IMR-90 (cell line): ENCODE measurements at regions not wholly inside any gene's neighbourhood (a gene's known extent, or its start where the extent isn't known, plus 50 kb on each side); places are given as distances from the start of the nearest gene placed in this dataset.

ENCODE experiments used
- ATAC-seq: fragments of 200-7000 bp; cut with Tn5 transposase; 2 replicates; pipeline ENCODE4 v1.9.1; 2020; ENCODE audit warnings: low read depth, mild to moderate bottlenecking, moderate library complexity
- BruUV-seq: library from RNA; stranded (reverse); fragments of 400-500 nt; replicated peaks from 2 replicates; lab custom pipeline; 2021; lab: Mats Ljungman, UMichigan
- CTCF ChIA-PET: fragments of 300-600 bp; formaldehyde crosslinking; extraction: SDS; loops from one replicate; lab custom pipeline; 2021; ENCODE audit warnings: antibody characterized with exemption; lab: Yijun Ruan, JAX
- POLR2A ChIA-PET: fragments of 300-600 bp; sonication (Branson Sonifier 250); formaldehyde crosslinking; loops from one replicate; lab custom pipeline; 2022; ENCODE audit warnings: antibody characterized with exemption; ENCODE audit not compliant: unreplicated experiment; lab: Charles Lee
- DNase-seq: peaks from one replicate; pipeline ENCODE4 v3.0.0; 2013
- H2AFZ ChIP-seq: replicated peaks from 2 replicates; pipeline ENCODE3; 2013; ENCODE audit warnings: low read length, mild to moderate bottlenecking; ENCODE audit not compliant: poor library complexity
- H2AK5ac ChIP-seq: 2 replicates; pipeline ENCODE4 v1.6.1; 2013; ENCODE audit warnings: low read depth, low read length, inconsistent platforms
- H2AK9ac ChIP-seq: replicated peaks from 2 replicates; pipeline ENCODE3; 2013; ENCODE audit warnings: mild to moderate bottlenecking, low read depth, low read length, moderate library complexity; ENCODE audit not compliant: poor library complexity
- H2BK120ac ChIP-seq: 2 replicates; pipeline ENCODE4 v1.6.1; 2013; ENCODE audit warnings: low read depth, low read length, inconsistent platforms
- H2BK15ac ChIP-seq: 3 replicates; pipeline ENCODE4 v1.6.1; 2013; ENCODE audit warnings: low read depth, low read length, inconsistent platforms
- H2BK20ac ChIP-seq: 2 replicates; pipeline ENCODE4 v1.6.1; 2013; ENCODE audit warnings: low read depth, mild to moderate bottlenecking, inconsistent platforms, low read length, moderate library complexity
- H2BK5ac ChIP-seq: 2 replicates; pipeline ENCODE4 v1.6.1; 2013; ENCODE audit warnings: mild to moderate bottlenecking, low read depth, low read length, inconsistent platforms; ENCODE audit not compliant: poor library complexity, severe bottlenecking
- H3K14ac ChIP-seq: replicated peaks from 2 replicates; pipeline ENCODE4 v1.6.1; 2013; ENCODE audit warnings: low read depth, low read length, inconsistent platforms
- H3K18ac ChIP-seq: 2 replicates; pipeline ENCODE4 v1.6.1; 2013; ENCODE audit warnings: low read depth, low read length, control low read depth
- H3K23ac ChIP-seq: 2 replicates; pipeline ENCODE4 v1.6.1; 2013; ENCODE audit warnings: low read depth, low read length, inconsistent platforms
- H3K27ac ChIP-seq: 2 replicates; pipeline ENCODE4 v1.5.1; 2013; ENCODE audit warnings: mild to moderate bottlenecking, control low read depth, low read length; ENCODE audit not compliant: insufficient read depth
- H3K27me3 ChIP-seq: 2 replicates; pipeline ENCODE4 v1.6.1; 2013; ENCODE audit warnings: low read length; ENCODE audit not compliant: control insufficient read depth, insufficient read depth
- H3K36me3 ChIP-seq: 2 replicates; pipeline ENCODE4 v1.6.1; 2013; ENCODE audit warnings: low read length, mixed read lengths; ENCODE audit not compliant: control insufficient read depth, insufficient read depth
- H3K4ac ChIP-seq: 2 replicates; pipeline ENCODE4 v1.6.1; 2013; ENCODE audit warnings: low read depth, low read length, inconsistent platforms
- H3K4me1 ChIP-seq: 2 replicates; pipeline ENCODE4 v1.6.1; 2013; ENCODE audit warnings: low read length, mixed read lengths; ENCODE audit not compliant: control insufficient read depth, insufficient read depth
- H3K4me2 ChIP-seq: 2 replicates; pipeline ENCODE4 v1.6.1; 2013; ENCODE audit warnings: low read depth, mild to moderate bottlenecking, control low read depth, low read length, moderate library complexity
- H3K4me3 ChIP-seq: 2 replicates; pipeline ENCODE4 v1.5.1; 2013; ENCODE audit warnings: low read depth, mild to moderate bottlenecking, control low read depth, low read length, moderate library complexity; ENCODE audit not compliant: insufficient read depth
- H3K56ac ChIP-seq: 2 replicates; pipeline ENCODE4 v1.6.1; 2013; ENCODE audit warnings: low read length, inconsistent platforms; ENCODE audit not compliant: insufficient read depth; ENCODE audit errors: extremely low read depth
- H3K79me1 ChIP-seq, 2 experiments: 2 replicates each; pipeline ENCODE4 v1.6.1; 2013; ENCODE audit warnings: low read length in 2 of 2, inconsistent platforms in 1 of 2, low read depth in 1 of 2
- H3K9ac ChIP-seq: 2 replicates; pipeline ENCODE4 v1.6.1; 2013; ENCODE audit warnings: low read depth, low read length, control low read depth
- H3K9me1 ChIP-seq: 2 replicates; pipeline ENCODE4 v1.6.1; 2013; ENCODE audit warnings: low read length, inconsistent platforms; ENCODE audit not compliant: insufficient read depth
- H3K9me3 ChIP-seq: 2 replicates; pipeline ENCODE4 v1.6.1; 2013; ENCODE audit warnings: low read length; ENCODE audit not compliant: control insufficient read depth, insufficient read depth
- H4K20me1 ChIP-seq: 2 replicates; pipeline ENCODE4 v1.6.1; 2013; ENCODE audit warnings: low read length, inconsistent platforms; ENCODE audit not compliant: insufficient read depth
- H4K5ac ChIP-seq: 2 replicates; pipeline ENCODE4 v1.6.1; 2013; ENCODE audit warnings: mild to moderate bottlenecking, low read depth, low read length, control low read depth
- H4K8ac ChIP-seq, 2 experiments: 2 replicates each; pipeline ENCODE4 v1.6.1; 2013; ENCODE audit warnings: low read depth in 2 of 2, low read length in 2 of 2, control low read depth in 1 of 2, inconsistent platforms in 1 of 2
- H4K91ac ChIP-seq: 2 replicates; pipeline ENCODE4 v1.6.1; 2013; ENCODE audit warnings: low read depth, low read length, inconsistent platforms; ENCODE audit not compliant: insufficient read depth
- CEBPB ChIP-seq: IDR thresholded peaks from 2 replicates; pipeline ENCODE4 v1.6.1; 2012; ENCODE audit warnings: low read depth, low read length, improper control_type of control experiment
- CHD1 ChIP-seq: IDR thresholded peaks from 2 replicates; pipeline ENCODE4 v1.6.1; 2012; ENCODE audit warnings: low read depth, low read length, improper control_type of control experiment
- ELK1 ChIP-seq: fragments of 150-350 bp; IDR thresholded peaks from 2 replicates; pipeline ENCODE4 v1.6.1; 2016; ENCODE audit warnings: low read depth, mild to moderate bottlenecking, low read length, moderate library complexity, borderline replicate concordance
- MAFK ChIP-seq: IDR thresholded peaks from 2 replicates; pipeline ENCODE4 v1.6.1; 2012; ENCODE audit warnings: low read depth, low read length, improper control_type of control experiment
- MAZ ChIP-seq: IDR thresholded peaks from 2 replicates; pipeline ENCODE4 v1.6.1; 2012; ENCODE audit warnings: low read depth, mild to moderate bottlenecking, low read length, improper control_type of control experiment, moderate library complexity, borderline replicate concordance
- NFE2L2 ChIP-seq: fragments of 150-350 bp; IDR thresholded peaks from 2 replicates; pipeline ENCODE4 v1.6.1; 2016; ENCODE audit warnings: low read depth, mild to moderate bottlenecking, low read length
- RAD21 ChIP-seq: IDR thresholded peaks from 2 replicates; pipeline ENCODE4 v1.6.1; 2012; ENCODE audit warnings: low read length, improper control_type of control experiment
- RCOR1 ChIP-seq: IDR thresholded peaks from 2 replicates; pipeline ENCODE4 v1.6.1; 2012; ENCODE audit warnings: mild to moderate bottlenecking, low read length, improper control_type of control experiment; ENCODE audit not compliant: insufficient replicate concordance
- RFX5 ChIP-seq: IDR thresholded peaks from 2 replicates; pipeline ENCODE4 v1.8.0; 2012; ENCODE audit warnings: low read depth, mild to moderate bottlenecking, low read length, moderate library complexity
- SMC3 ChIP-seq: fragments of 150-350 bp; IDR thresholded peaks from 2 replicates; pipeline ENCODE4 v1.6.1; 2016; ENCODE audit warnings: low read depth, mild to moderate bottlenecking, antibody characterized with exemption, low read length, moderate library complexity
- WGBS, 2 experiments: methylation state at CpG; one replicate each; pipeline versions ENCODE4 v1.1.5 to v1.1.7; 2013; ENCODE audit warnings: missing lambda C conversion rate in 2 of 2; ENCODE audit not compliant: insufficient read length in 1 of 2; ENCODE audit errors: extremely low coverage in 2 of 2; 5-methylcytosine and 5-hydroxymethylcytosine counted together
- dilution Hi-C: fragments of 300-500 bp; cut with HindIII; formaldehyde crosslinking; loops from one replicate; pipeline ENCODE4 v1.14.3; 2018; ENCODE audit warnings: low sequenced_read_pairs; ENCODE audit not compliant: unreplicated experiment
- in situ Hi-C: fragments of 300-500 bp; cut with MboI; formaldehyde crosslinking; loops from 3 replicates; pipeline ENCODE4 v1.14.3; 2019; ENCODE audit warnings: low sequenced_read_pairs, inconsistent platforms, mixed read lengths
- intact Hi-C: fragments of 100-400 bp; cut with micrococcal nuclease; formaldehyde crosslinking; loops from 2 replicates; pipeline ENCODE4 v1.10.0; 2022
- TF ChIP-seq, protein P1 (sequence below): fragments of 150-350 bp; IDR thresholded peaks from 2 replicates; pipeline ENCODE4 v1.6.1; 2017; ENCODE audit warnings: mild to moderate bottlenecking, antibody characterized with exemption, low read length, low read depth

DNA sequence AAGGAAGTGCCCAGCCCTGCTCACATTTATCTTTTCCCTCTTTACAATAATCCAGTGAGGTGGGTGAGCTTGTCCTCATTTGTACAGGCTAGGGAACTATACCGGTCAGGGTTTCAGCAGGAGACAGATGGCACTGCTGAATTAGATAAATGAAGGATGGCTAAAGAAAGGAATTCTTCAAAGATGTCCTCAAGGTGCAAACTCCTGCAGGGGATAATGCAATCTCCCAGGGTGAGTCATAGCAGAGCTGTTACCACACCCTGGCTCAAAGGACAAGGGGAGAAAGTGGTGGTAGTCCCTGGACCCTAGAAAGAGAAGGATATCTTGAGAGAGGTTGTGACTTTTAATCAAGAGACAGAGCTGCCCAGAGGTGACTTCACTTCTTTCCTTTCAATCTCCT is 66.7 kb downstream of the RFPL4B start:
- Histone ChIP-seq H2BK20ac (0 out of 2 replicates have a peak overlapping the region, but pooled peaks have one; percentile 24), H3K36me3 (no peaks in the 10 kb centered on the region), H3K18ac (no peak overlapping the region), H4K5ac (no peak overlapping the region), H3K9me3 (peaks cover 2% of the 10 kb centered on the region), H3K27me3 (no peaks in the 10 kb centered on the region), H3K23ac (no peak overlapping the region), H3K4me1 (no peaks in the 10 kb centered on the region), H2BK120ac (no peak overlapping the region), H2AK5ac (no peak overlapping the region), H3K9ac (no peak overlapping the region), H3K9me1 (peaks cover 5% of the 10 kb centered on the region; the same call in 1 of the 2 replicates), H4K8ac (no peak overlapping the region), H4K20me1 (no peaks in the 10 kb centered on the region), H3K79me1 (no peaks in the 10 kb centered on the region), H3K27ac (no peak overlapping the region), H3K4me2 (no peak overlapping the region), H2BK15ac (no peak overlapping the region), H2AK9ac (peak overlapping the region; percentile 82), H3K4ac (no peak overlapping the region), H3K4me3 (no peak overlapping the region), H2AFZ (peak overlapping the region; percentile 43), H3K56ac (no peak overlapping the region), H2BK5ac (no peak overlapping the region), H3K14ac (no peak overlapping the region), H4K91ac (no peak overlapping the region)
- no CpG with 5 or more reads among the region's 1 CpG for WGBS, 2 experiments
- dilution Hi-C loops (no loop called here), intact Hi-C loops (no loop called here), in situ Hi-C loops (no loop called here)
- ChIA-PET CTCF (no interaction called here), POLR2A (no interaction called here)
- no peak for TF ChIP-seq RAD21
- TF ChIP-seq ELK1: no peak
- TF ChIP-seq RFX5: no peak
- TF ChIP-seq SMC3: no peak
- TF ChIP-seq NFE2L2: no peak
- TF ChIP-seq CHD1: no peak
- TF ChIP-seq RCOR1: no peak
- no peak for TF ChIP-seq MAFK
- TF ChIP-seq CEBPB: no peak
- no peak for TF ChIP-seq MAZ
- TF ChIP-seq, protein P1, sequence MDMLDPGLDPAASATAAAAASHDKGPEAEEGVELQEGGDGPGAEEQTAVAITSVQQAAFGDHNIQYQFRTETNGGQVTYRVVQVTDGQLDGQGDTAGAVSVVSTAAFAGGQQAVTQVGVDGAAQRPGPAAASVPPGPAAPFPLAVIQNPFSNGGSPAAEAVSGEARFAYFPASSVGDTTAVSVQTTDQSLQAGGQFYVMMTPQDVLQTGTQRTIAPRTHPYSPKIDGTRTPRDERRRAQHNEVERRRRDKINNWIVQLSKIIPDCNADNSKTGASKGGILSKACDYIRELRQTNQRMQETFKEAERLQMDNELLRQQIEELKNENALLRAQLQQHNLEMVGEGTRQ: no peak
- DNase-seq (no peak), ATAC-seq (no peak)
- BruUV-seq: no TSS peak
